NK-92 (cell line): ENCODE measurements at regions not wholly inside any gene's neighbourhood (a gene's known extent, or its start where the extent isn't known, plus 50 kb on each side); places are given as distances from the start of the nearest gene placed in this dataset.

Experiments
- DNase-seq: peaks from one replicate; lab custom pipeline; 2025; ENCODE audit not compliant: unreplicated experiment; lab: John Stamatoyannopoulos, UW

- DNase-seq, result no peak
Observed at GRCh38 chr9:105144076-105144475, 100.4 kb upstream of the SLC44A1 start.

- no peak for DNase-seq
Observed at GRCh38 chr9:105144841-105145240, 99.6 kb upstream of the SLC44A1 start.

GRCh38 chr9:105146677-105147076 lies 97.8 kb upstream of the SLC44A1 start:
- no peak for DNase-seq

GRCh38 chr9:105147110-105147871 lies 97.2 kb upstream of the SLC44A1 start:
- no peak for DNase-seq

GRCh38 chr9:105148328-105149006 lies 96.0 kb upstream of the SLC44A1 start:
- no peak for DNase-seq

GRCh38 chr9:105150991-105151685 lies 93.3 kb upstream of the SLC44A1 start:
- no peak for DNase-seq

- no peak for DNase-seq
Observed at GRCh38 chr9:105151686-105151995, 92.8 kb upstream of the SLC44A1 start.

GRCh38 chr9:105154723-105155191 lies 89.7 kb upstream of the SLC44A1 start:
- DNase-seq, result no peak

GRCh38 chr9:105157171-105157583 lies 87.3 kb upstream of the SLC44A1 start:
- no peak for DNase-seq

GRCh38 chr9:105158020-105158419 lies 86.4 kb upstream of the SLC44A1 start:
- no peak for DNase-seq

GRCh38 chr9:105158898-105159297 lies 85.6 kb upstream of the SLC44A1 start:
- DNase-seq, result no peak

GRCh38 chr9:105168870-105169319 lies 75.6 kb upstream of the SLC44A1 start:
- no peak for DNase-seq

- no peak for DNase-seq
Observed at GRCh38 chr9:105171076-105171475, 73.4 kb upstream of the SLC44A1 start.

- DNase-seq, result no peak
Observed at GRCh38 chr9:105171589-105171988, 72.9 kb upstream of the SLC44A1 start.

- no peak for DNase-seq
Observed at GRCh38 chr9:105172436-105172835, 72.0 kb upstream of the SLC44A1 start.

- DNase-seq, result no peak
Observed at GRCh38 chr9:105173306-105173705, 71.1 kb upstream of the SLC44A1 start.

- DNase-seq, result no peak
Observed at GRCh38 chr9:105173826-105174225, 70.6 kb upstream of the SLC44A1 start.

- DNase-seq, result no peak
Observed at GRCh38 chr9:105176194-105176593, 68.3 kb upstream of the SLC44A1 start.

- no peak for DNase-seq
Observed at GRCh38 chr9:105178076-105178475, 66.4 kb upstream of the SLC44A1 start.

- no peak for DNase-seq
Observed at GRCh38 chr9:105187781-105188180, 56.7 kb upstream of the SLC44A1 start.

GRCh38 chr9:105188746-105189145 lies 55.7 kb upstream of the SLC44A1 start:
- no peak for DNase-seq
